ENCODE measurements at regions not wholly inside any gene's neighbourhood (a gene's known extent, or its start where the extent isn't known, plus 50 kb on each side); places are given as distances from the start of the nearest gene placed in this dataset.

GRCh38 chr4:154014407-154015321, 225.8 kb upstream of the SFRP2 start:
- Histone ChIP-seq H3K27ac (ENCODE audit: low read depth, low read length, poor library complexity, severe bottlenecking) (no peak overlapping the region), H3K36me3 (ENCODE audit: insufficient read depth, low read length) (no peaks in the 10 kb centered on the region), H3K79me2 (ENCODE audit: insufficient read depth, low read depth, low read length) (no peaks in the 10 kb centered on the region), H3K9me2 (ENCODE audit: insufficient read depth, low read length) (no peaks in the 10 kb centered on the region; the same call in 1 of the 2 replicates), H3K4me2 (ENCODE audit: low read length) (no peak overlapping the region), H4K20me1 (ENCODE audit: insufficient read depth, low read length) (no peaks in the 10 kb centered on the region), H3K4me3 (ENCODE audit: low read depth, low read length, poor library complexity, severe bottlenecking) (no peak overlapping the region), H3K9me3 (ENCODE audit: low read length) (no peaks in the 10 kb centered on the region), H3K4me1 (ENCODE audit: insufficient read depth, low read length, poor library complexity, severe bottlenecking) (no peaks in the 10 kb centered on the region), H2AFZ (ENCODE audit: low read length) (no peak overlapping the region)
- intact Hi-C loops (cut with micrococcal nuclease; ENCODE audit: unreplicated experiment) = no loop called here
- ChIA-PET POLR2A (interaction anchor here (0.8 kb wide), 1 partner anchor 27 kb away, joined by 3 read pairs; no protein-coding TSS in a partner anchor), CTCF (ENCODE audit: unreplicated experiment) (no interaction called here)
- TF ChIP-seq CTCF (conservative IDR thresholded peaks at IDR 0.05; ENCODE audit: low read length) (no peak), EZH2phosphoT487 (IDR thresholded peaks at IDR 0.05; ENCODE audit: borderline replicate concordance, low read depth, low read length) (no peak)
- DNase-seq (ENCODE audit: low spot score) = no peak
- BruUV-seq (replicated peaks) = no TSS peak

- Histone ChIP-seq H3K9me3 (ENCODE audit: low read length) (no peaks in the 10 kb centered on the region), H4K20me1 (ENCODE audit: insufficient read depth, low read length) (no peaks in the 10 kb centered on the region), H3K4me2 (ENCODE audit: low read length) (no peak overlapping the region), H3K79me2 (ENCODE audit: insufficient read depth, low read depth, low read length) (no peaks in the 10 kb centered on the region), H3K4me3 (ENCODE audit: low read depth, low read length, poor library complexity, severe bottlenecking) (no peak overlapping the region), H3K9me2 (ENCODE audit: insufficient read depth, low read length) (no peaks in the 10 kb centered on the region; the same call in 1 of the 2 replicates), H3K36me3 (ENCODE audit: insufficient read depth, low read length) (no peaks in the 10 kb centered on the region), H3K27ac (ENCODE audit: low read depth, low read length, poor library complexity, severe bottlenecking) (no peak overlapping the region), H2AFZ (ENCODE audit: low read length) (no peak overlapping the region), H3K4me1 (ENCODE audit: insufficient read depth, low read length, poor library complexity, severe bottlenecking) (no peaks in the 10 kb centered on the region)
- ChIA-PET POLR2A (no interaction called here), CTCF (ENCODE audit: unreplicated experiment) (no interaction called here)
- no TSS peak for BruUV-seq (replicated peaks)
- TF ChIP-seq CTCF (conservative IDR thresholded peaks at IDR 0.05; ENCODE audit: low read length) = no peak
- no peak for TF ChIP-seq EZH2phosphoT487 (IDR thresholded peaks at IDR 0.05; ENCODE audit: borderline replicate concordance, low read depth, low read length)
- DNase-seq (ENCODE audit: low spot score) = no peak
- intact Hi-C loops (cut with micrococcal nuclease; ENCODE audit: unreplicated experiment) = no loop called here
Observed at GRCh38 chr4:154013576-154013975, 224.7 kb upstream of the SFRP2 start.

GRCh38 chr4:154010371-154010770, 221.5 kb upstream of the SFRP2 start:
- Histone ChIP-seq H2AFZ (ENCODE audit: low read length) (no peak overlapping the region), H3K9me2 (ENCODE audit: insufficient read depth, low read length) (no peaks in the 10 kb centered on the region; the same call in 1 of the 2 replicates), H3K4me1 (ENCODE audit: insufficient read depth, low read length, poor library complexity, severe bottlenecking) (no peaks in the 10 kb centered on the region), H3K4me3 (ENCODE audit: low read depth, low read length, poor library complexity, severe bottlenecking) (no peak overlapping the region), H3K36me3 (ENCODE audit: insufficient read depth, low read length) (no peaks in the 10 kb centered on the region), H3K79me2 (ENCODE audit: insufficient read depth, low read depth, low read length) (no peaks in the 10 kb centered on the region), H4K20me1 (ENCODE audit: insufficient read depth, low read length) (no peaks in the 10 kb centered on the region), H3K4me2 (ENCODE audit: low read length) (no peak overlapping the region), H3K27ac (ENCODE audit: low read depth, low read length, poor library complexity, severe bottlenecking) (no peak overlapping the region), H3K9me3 (ENCODE audit: low read length) (no peaks in the 10 kb centered on the region)
- no TSS peak for BruUV-seq (replicated peaks)
- intact Hi-C loops (cut with micrococcal nuclease; ENCODE audit: unreplicated experiment) = no loop called here
- ChIA-PET CTCF (ENCODE audit: unreplicated experiment) (no interaction called here), POLR2A (interaction anchor here (0.9 kb wide), 1 partner anchor 18 kb away, joined by 3 read pairs; no protein-coding TSS in a partner anchor)
- DNase-seq (ENCODE audit: low spot score) = no peak
- TF ChIP-seq CTCF (conservative IDR thresholded peaks at IDR 0.05; ENCODE audit: low read length) (no peak), EZH2phosphoT487 (IDR thresholded peaks at IDR 0.05; ENCODE audit: borderline replicate concordance, low read depth, low read length) (no peak)

Data from OCI-LY7 (cell line).